ENCODE measurements at regions not wholly inside any gene's neighbourhood (a gene's known extent, or its start where the extent isn't known, plus 50 kb on each side); places are given as distances from the start of the nearest gene placed in this dataset.

DNA sequence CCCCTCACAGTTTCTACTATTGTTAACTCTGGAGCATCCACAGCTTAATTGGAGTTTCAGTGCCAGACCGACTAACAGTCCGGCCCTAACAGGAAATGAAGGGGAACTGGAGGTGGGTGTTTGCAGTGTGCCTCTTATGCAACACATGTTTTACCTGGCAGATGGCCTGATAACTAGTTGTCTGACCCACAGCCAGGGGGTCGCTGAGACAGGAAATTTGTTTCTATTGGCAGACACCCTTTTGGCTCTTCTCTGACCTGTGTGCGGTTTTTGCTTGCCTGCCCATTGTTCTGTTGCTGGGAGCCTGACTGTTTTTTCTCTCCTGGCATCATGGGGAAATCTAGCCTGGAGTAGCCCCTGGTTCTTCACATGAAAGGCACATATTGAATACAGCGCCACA is 1329.8 kb downstream of the DSC3 start:
- peaks cover 6 to 37% (median 9%) of the 10 kb centered on the region in 5 donors for H3K9me3 Mint-ChIP-seq

DNA sequence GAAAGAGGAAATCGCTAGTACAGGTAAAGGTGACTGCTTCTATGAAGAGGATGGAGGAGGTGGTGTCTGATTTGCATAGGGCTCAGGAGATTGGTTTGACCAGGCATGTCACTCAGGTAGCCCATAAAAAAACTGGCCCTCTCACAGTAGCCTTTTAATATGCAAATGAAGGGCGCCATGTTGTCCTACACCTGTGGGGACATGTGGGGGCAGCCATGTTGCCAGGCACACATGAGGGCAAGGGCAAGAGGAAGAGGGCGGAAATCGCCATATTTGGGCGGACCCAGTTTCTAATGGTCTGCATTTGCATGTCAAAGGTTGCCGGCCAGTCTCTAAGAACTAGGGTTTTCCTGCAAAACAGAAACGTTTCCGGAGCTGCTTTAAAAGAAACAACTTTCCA is 1330.6 kb downstream of the DSC3 start:
- H3K27me3 ChIP-seq (ENCODE audit: insufficient read depth, low read length, poor library complexity, severe bottlenecking) = no peaks in the 10 kb centered on the region
- no peak overlapping the region for H3K27ac ChIP-seq (ENCODE audit: low read depth, low read length)
- H3K9me3 ChIP-seq (ENCODE audit: low read length) = no peaks in the 10 kb centered on the region
- no peaks in the 10 kb centered on the region for H3K36me3 Mint-ChIP-seq
- no peaks in the 10 kb centered on the region for H3K27me3 Mint-ChIP-seq
- DNase-seq = no peak
- H3K4me1 Mint-ChIP-seq = no peaks in the 10 kb centered on the region
- no peak overlapping the region for H3K4me3 ChIP-seq (ENCODE audit: low read length)
- POLR2A ChIA-PET = no interaction called here
- CTCF ChIA-PET = no interaction called here
- no peak overlapping the region for H3K27ac Mint-ChIP-seq
- no peak overlapping the region for H3K4me3 Mint-ChIP-seq
- H3K36me3 ChIP-seq (ENCODE audit: insufficient read depth, low read length) = no peaks in the 10 kb centered on the region
- H3K4me1 ChIP-seq (ENCODE audit: insufficient read depth, low read length) = no peaks in the 10 kb centered on the region
- H3K9me3 Mint-ChIP-seq = peaks cover 8 to 43% (median 13%) of the 10 kb centered on the region in 5 donors

More for the DNA sequence above, 1329.8 kb downstream of the DSC3 start:
- Histone ChIP-seq H3K9me3 (ENCODE audit: low read length) (no peaks in the 10 kb centered on the region), H3K27ac (ENCODE audit: low read depth, low read length) (no peak overlapping the region), H3K4me1 (ENCODE audit: insufficient read depth, low read length) (no peaks in the 10 kb centered on the region), H3K36me3 (ENCODE audit: insufficient read depth, low read length) (no peaks in the 10 kb centered on the region), H3K27me3 (ENCODE audit: insufficient read depth, low read length, poor library complexity, severe bottlenecking) (no peaks in the 10 kb centered on the region), H3K4me3 (ENCODE audit: low read length) (no peak overlapping the region)
- Mint-ChIP-seq H3K27ac (no peak overlapping the region), H3K27me3 (no peaks in the 10 kb centered on the region), H3K4me3 (no peak overlapping the region), H3K4me1 (no peaks in the 10 kb centered on the region), H3K36me3 (no peaks in the 10 kb centered on the region)
- POLR2A ChIA-PET = no interaction called here
- CTCF ChIA-PET = no interaction called here
- DNase-seq = no peak

DNA sequence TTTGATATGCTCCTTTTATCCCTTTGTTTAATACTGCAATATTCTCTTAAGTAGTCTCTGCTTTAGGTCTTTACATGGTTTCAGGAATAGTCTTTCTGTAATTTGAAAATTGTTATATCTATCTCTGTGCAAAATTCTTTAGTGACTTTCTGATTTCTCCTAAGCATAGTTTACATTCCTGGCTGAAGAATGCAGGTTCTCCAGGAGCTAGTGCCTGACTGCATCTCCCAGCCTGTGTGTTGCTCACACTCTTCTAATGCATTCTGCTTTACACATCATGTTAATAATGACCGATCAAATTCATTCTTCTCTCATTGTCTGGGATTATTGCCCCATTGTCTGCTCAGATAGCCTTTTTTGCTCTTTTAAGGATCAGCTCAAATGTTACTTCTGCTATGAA is 1349.2 kb downstream of the DSC3 start:
- no peaks in the 10 kb centered on the region for H3K27me3 ChIP-seq (ENCODE audit: insufficient read depth, low read length, poor library complexity, severe bottlenecking)
- H3K27me3 Mint-ChIP-seq = no peaks in the 10 kb centered on the region
- ChIA-PET POLR2A (no interaction called here), CTCF (no interaction called here)
- H3K9me3 Mint-ChIP-seq = peaks cover 0 to 30% (median 8%) of the 10 kb centered on the region in 5 donors
- H3K27ac Mint-ChIP-seq = no peak overlapping the region
- no peak overlapping the region for H3K4me3 Mint-ChIP-seq
- DNase-seq = no peak
- no peaks in the 10 kb centered on the region for H3K4me1 Mint-ChIP-seq
- H3K9me3 ChIP-seq (ENCODE audit: low read length) = no peaks in the 10 kb centered on the region
- no peaks in the 10 kb centered on the region for H3K36me3 Mint-ChIP-seq
- no peaks in the 10 kb centered on the region for H3K4me1 ChIP-seq (ENCODE audit: insufficient read depth, low read length)
- H3K4me3 ChIP-seq (ENCODE audit: low read length) = no peak overlapping the region
- no peak overlapping the region for H3K27ac ChIP-seq (ENCODE audit: low read depth, low read length)
- H3K36me3 ChIP-seq (ENCODE audit: insufficient read depth, low read length) = no peaks in the 10 kb centered on the region

DNA sequence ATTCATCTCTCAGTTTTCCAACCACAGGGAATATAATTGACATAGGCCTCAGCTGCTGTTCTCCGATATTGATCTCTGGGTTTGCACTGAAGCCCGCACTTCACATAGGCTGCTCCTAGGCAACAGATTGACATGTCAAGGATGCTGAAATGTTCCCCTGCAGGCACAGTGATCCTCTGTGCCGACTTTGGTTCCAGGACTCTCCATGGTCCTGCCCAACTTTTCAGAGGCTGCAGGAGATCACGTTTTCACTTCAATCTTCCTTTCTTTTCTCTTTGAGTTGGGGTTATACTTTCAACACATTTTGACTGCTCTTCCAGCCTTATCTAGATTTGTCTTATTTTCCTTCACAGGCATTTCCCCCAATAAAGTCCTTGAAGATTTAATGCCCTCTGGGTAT is 1361.0 kb downstream of the DSC3 start:
- Histone ChIP-seq H3K4me3 (ENCODE audit: low read length) (no peak overlapping the region), H3K9me3 (ENCODE audit: low read length) (no peaks in the 10 kb centered on the region), H3K4me1 (ENCODE audit: insufficient read depth, low read length) (no peaks in the 10 kb centered on the region), H3K27ac (ENCODE audit: low read depth, low read length) (no peak overlapping the region), H3K27me3 (ENCODE audit: insufficient read depth, low read length, poor library complexity, severe bottlenecking) (no peaks in the 10 kb centered on the region), H3K36me3 (ENCODE audit: insufficient read depth, low read length) (no peaks in the 10 kb centered on the region)
- Mint-ChIP-seq H3K27me3 (no peaks in the 10 kb centered on the region), H3K4me1 (no peaks in the 10 kb centered on the region), H3K36me3 (no peaks in the 10 kb centered on the region), H3K4me3 (no peak overlapping the region), H3K27ac (no peak overlapping the region), H3K9me3 (peaks cover 0 to 57% (median 10%) of the 10 kb centered on the region in 5 donors)
- DNase-seq = no peak
- POLR2A ChIA-PET = no interaction called here
- CTCF ChIA-PET = no interaction called here

DNA sequence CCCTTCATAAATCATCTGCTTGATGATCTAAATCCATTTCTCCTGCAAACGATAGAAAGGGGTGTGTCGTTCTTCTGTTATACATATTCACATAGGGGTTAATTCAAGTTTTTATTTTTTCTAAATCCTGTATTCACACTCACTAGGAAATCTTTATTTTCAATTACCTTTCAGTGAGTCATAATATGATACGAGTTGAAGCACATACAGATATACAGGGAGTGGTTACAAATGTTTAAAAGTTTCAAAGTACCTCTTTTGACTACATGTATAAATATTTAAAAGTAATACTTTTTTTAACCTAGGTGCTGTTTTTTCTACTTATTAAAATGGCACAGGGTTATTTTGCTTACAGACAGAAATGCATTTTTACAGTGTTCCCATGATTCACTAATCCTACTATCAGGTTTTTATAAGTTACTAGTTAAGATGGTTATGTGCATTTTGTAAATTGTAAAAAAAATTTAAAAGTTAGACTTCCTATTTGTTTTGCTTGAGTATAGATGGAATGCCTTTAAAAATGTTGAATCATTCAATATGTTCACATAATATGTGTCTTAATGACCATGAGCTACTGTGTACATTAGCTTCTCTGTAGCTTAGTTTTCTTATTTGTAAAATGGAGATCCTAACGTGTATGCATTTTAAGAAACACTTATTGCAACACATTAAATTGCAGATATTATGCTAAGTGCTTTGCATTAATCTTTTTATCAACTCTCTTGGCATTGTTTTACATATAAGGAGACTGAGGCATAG is 1378.1 kb downstream of the DSC3 start:
- no peaks in the 10 kb centered on the region for H3K9me3 ChIP-seq (ENCODE audit: low read length)
- no peaks in the 10 kb centered on the region for H3K36me3 ChIP-seq (ENCODE audit: insufficient read depth, low read length)
- no peak for DNase-seq
- H3K4me3 Mint-ChIP-seq = no peak overlapping the region
- H3K27me3 Mint-ChIP-seq = no peaks in the 10 kb centered on the region
- no peaks in the 10 kb centered on the region for H3K4me1 ChIP-seq (ENCODE audit: insufficient read depth, low read length)
- no peak overlapping the region for H3K27ac ChIP-seq (ENCODE audit: low read depth, low read length)
- H3K36me3 Mint-ChIP-seq = no peaks in the 10 kb centered on the region
- no peak overlapping the region for H3K27ac Mint-ChIP-seq
- H3K27me3 ChIP-seq (ENCODE audit: insufficient read depth, low read length, poor library complexity, severe bottlenecking) = no peaks in the 10 kb centered on the region
- H3K9me3 Mint-ChIP-seq = peaks cover 0 to 10% (median 4%) of the 10 kb centered on the region in 5 donors
- H3K4me1 Mint-ChIP-seq = no peaks in the 10 kb centered on the region
- ChIA-PET CTCF (no interaction called here), POLR2A (no interaction called here)
- no peak overlapping the region for H3K4me3 ChIP-seq (ENCODE audit: low read length)

DNA sequence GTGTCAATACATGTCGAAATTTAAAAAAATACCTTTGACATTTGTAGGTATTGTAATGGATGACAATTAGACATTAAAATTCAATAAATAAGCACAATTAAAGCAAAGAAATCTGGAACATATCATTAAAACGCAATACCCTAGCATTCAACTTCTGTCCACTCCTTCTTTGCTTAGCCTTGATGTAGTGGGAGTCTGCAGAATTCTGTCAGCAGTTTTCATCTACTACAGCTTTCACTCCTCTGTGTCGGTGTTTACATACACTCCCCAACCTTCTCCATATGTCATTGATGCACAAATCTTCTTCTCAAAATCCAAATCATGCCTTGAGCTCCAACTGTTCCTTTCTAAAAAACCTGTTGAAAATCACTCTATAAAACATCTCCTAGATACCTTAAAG is 1380.6 kb downstream of the DSC3 start:
- Histone ChIP-seq H3K27me3 (ENCODE audit: insufficient read depth, low read length, poor library complexity, severe bottlenecking) (no peaks in the 10 kb centered on the region), H3K36me3 (ENCODE audit: insufficient read depth, low read length) (no peaks in the 10 kb centered on the region), H3K9me3 (ENCODE audit: low read length) (no peaks in the 10 kb centered on the region), H3K27ac (ENCODE audit: low read depth, low read length) (no peak overlapping the region), H3K4me1 (ENCODE audit: insufficient read depth, low read length) (no peaks in the 10 kb centered on the region), H3K4me3 (ENCODE audit: low read length) (no peak overlapping the region)
- H3K9me3 Mint-ChIP-seq = peaks cover 0 to 23% (median 2%) of the 10 kb centered on the region in 5 donors
- ChIA-PET CTCF (no interaction called here), POLR2A (no interaction called here)
- H3K36me3 Mint-ChIP-seq = no peaks in the 10 kb centered on the region
- no peaks in the 10 kb centered on the region for H3K4me1 Mint-ChIP-seq
- H3K27me3 Mint-ChIP-seq = no peaks in the 10 kb centered on the region
- no peak for DNase-seq
- no peak overlapping the region for H3K27ac Mint-ChIP-seq
- H3K4me3 Mint-ChIP-seq = no peak overlapping the region

DNA sequence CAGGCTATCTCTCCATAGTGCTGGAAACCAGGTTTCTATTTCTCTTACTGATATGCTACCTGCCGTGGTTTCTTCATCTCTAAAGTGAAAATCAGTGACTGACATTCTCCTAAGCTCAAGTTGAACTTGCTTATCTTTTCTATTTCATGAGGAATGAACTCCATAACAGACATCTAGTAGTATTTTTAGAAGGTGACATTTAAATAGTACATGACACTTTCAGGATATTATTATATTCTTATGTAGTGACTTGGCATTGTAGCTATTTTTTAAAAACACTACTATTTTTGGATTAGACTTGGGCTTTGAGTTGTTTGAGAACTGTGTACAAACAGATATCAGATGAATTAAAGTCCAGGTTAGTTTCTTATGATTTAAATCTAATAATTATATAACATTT is 1381.8 kb downstream of the DSC3 start:
- H3K36me3 Mint-ChIP-seq = no peaks in the 10 kb centered on the region
- no peak overlapping the region for H3K27ac Mint-ChIP-seq
- ChIA-PET CTCF (no interaction called here), POLR2A (no interaction called here)
- no peaks in the 10 kb centered on the region for H3K36me3 ChIP-seq (ENCODE audit: insufficient read depth, low read length)
- no peak overlapping the region for H3K4me3 ChIP-seq (ENCODE audit: low read length)
- no peaks in the 10 kb centered on the region for H3K27me3 Mint-ChIP-seq
- H3K9me3 Mint-ChIP-seq = peaks cover 0 to 24% (median 4%) of the 10 kb centered on the region in 5 donors
- no peaks in the 10 kb centered on the region for H3K9me3 ChIP-seq (ENCODE audit: low read length)
- H3K4me1 Mint-ChIP-seq = no peaks in the 10 kb centered on the region
- no peak overlapping the region for H3K4me3 Mint-ChIP-seq
- no peak for DNase-seq
- no peak overlapping the region for H3K27ac ChIP-seq (ENCODE audit: low read depth, low read length)
- H3K27me3 ChIP-seq (ENCODE audit: insufficient read depth, low read length, poor library complexity, severe bottlenecking) = no peaks in the 10 kb centered on the region
- no peaks in the 10 kb centered on the region for H3K4me1 ChIP-seq (ENCODE audit: insufficient read depth, low read length)

DNA sequence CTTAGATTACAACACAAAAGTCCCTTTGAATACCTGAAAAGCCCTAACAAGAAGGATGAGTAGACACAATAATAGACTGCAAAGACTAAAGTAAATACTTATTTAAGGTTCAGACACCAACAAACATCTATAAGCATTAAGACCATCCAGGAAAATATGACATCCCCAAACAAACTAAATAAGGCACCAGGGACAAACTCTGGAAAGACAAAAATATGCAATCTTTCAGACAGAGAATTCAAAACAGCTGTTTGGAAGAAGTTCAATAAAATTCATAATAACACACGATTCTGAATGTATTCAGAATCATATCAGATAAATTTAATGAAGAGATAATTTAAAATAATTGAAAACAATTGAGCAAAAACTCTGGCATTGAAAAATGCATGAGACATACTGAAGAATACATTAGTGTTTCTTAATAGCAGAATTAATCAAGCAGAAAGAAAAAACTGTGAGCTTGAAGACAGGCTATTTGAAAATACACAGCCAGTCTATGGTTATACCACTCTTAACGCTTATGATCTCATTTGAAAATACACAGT is 1388.8 kb downstream of the DSC3 start:
- ChIA-PET POLR2A (no interaction called here), CTCF (no interaction called here)

More for the DNA sequence above, 1388.8 kb downstream of the DSC3 start:
- no peaks in the 10 kb centered on the region for H3K4me1 Mint-ChIP-seq
- Histone ChIP-seq H3K4me3 (ENCODE audit: low read length) (no peak overlapping the region), H3K27ac (ENCODE audit: low read depth, low read length) (no peak overlapping the region), H3K4me1 (ENCODE audit: insufficient read depth, low read length) (no peaks in the 10 kb centered on the region), H3K27me3 (ENCODE audit: insufficient read depth, low read length, poor library complexity, severe bottlenecking) (no peaks in the 10 kb centered on the region), H3K9me3 (ENCODE audit: low read length) (no peaks in the 10 kb centered on the region), H3K36me3 (ENCODE audit: insufficient read depth, low read length) (no peaks in the 10 kb centered on the region)
- H3K9me3 Mint-ChIP-seq = peaks cover 7 to 47% (median 15%) of the 10 kb centered on the region in 5 donors
- DNase-seq = no peak
- H3K36me3 Mint-ChIP-seq = no peaks in the 10 kb centered on the region
- H3K27ac Mint-ChIP-seq = no peak overlapping the region
- no peaks in the 10 kb centered on the region for H3K27me3 Mint-ChIP-seq
- no peak overlapping the region for H3K4me3 Mint-ChIP-seq

Data from CD8-positive, alpha-beta memory T cell (primary cell).